ENCODE measurements at regions not wholly inside any gene's neighbourhood (a gene's known extent, or its start where the extent isn't known, plus 50 kb on each side); places are given as distances from the start of the nearest gene placed in this dataset.

DNA sequence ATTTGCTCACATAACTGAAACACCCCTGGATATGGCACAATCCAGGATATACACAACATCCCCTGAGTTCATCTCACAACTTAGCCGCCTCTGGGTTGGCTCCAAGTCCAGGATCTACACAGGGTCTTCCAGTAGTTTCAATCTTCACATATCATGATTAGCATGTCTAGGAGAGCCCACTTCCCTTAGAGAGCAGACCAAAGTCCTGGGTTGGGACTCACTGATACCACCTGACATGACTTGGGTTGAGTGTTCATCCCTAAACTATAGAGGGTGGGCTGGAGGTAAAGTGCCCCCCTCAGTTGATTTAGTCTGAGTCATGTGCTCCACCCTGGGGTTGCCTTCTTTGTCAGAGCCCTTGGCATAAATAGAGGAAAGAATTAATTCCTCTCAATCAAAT lies 493.6 kb upstream of the PPP2R3A start:
- TF ChIP-seq, protein P1, sequence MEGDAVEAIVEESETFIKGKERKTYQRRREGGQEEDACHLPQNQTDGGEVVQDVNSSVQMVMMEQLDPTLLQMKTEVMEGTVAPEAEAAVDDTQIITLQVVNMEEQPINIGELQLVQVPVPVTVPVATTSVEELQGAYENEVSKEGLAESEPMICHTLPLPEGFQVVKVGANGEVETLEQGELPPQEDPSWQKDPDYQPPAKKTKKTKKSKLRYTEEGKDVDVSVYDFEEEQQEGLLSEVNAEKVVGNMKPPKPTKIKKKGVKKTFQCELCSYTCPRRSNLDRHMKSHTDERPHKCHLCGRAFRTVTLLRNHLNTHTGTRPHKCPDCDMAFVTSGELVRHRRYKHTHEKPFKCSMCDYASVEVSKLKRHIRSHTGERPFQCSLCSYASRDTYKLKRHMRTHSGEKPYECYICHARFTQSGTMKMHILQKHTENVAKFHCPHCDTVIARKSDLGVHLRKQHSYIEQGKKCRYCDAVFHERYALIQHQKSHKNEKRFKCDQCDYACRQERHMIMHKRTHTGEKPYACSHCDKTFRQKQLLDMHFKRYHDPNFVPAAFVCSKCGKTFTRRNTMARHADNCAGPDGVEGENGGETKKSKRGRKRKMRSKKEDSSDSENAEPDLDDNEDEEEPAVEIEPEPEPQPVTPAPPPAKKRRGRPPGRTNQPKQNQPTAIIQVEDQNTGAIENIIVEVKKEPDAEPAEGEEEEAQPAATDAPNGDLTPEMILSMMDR (IDR thresholded peaks at IDR 0.05), result no peak
- TF ChIP-seq POLR2A (IDR thresholded peaks at IDR 0.05), result no peak
